Psoas muscle (tissue), 7 donors: ENCODE measurements at regions not wholly inside any gene's neighbourhood (a gene's known extent, or its start where the extent isn't known, plus 50 kb on each side); places are given as distances from the start of the nearest gene placed in this dataset.

ENCODE experiments used
- ATAC-seq, 4 donors: fragments of 200-7000 bp; cut with Tn5 transposase; one replicate each; pipeline ENCODE4 v1.9.1; 2020; ENCODE audit warnings: moderate library complexity in 3 of 4, mild to moderate bottlenecking in 2 of 4
- DNase-seq, 2 donors: peaks; one replicate each; pipeline ENCODE4 v3.0.0-alpha.2; 2020
- H3K27ac ChIP-seq: fragments of 200-600 bp; one replicate; pipeline ENCODE4 v1.8.0; 2022
- H3K27me3 ChIP-seq, 3 donors: fragments of 200-600 bp in 1 of 3; one replicate each; pipeline versions ENCODE4 v1.6.1 to v1.8.0; 2013 to 2022; ENCODE audit warnings: low read length in 2 of 3, mild to moderate bottlenecking in 2 of 3, moderate library complexity in 1 of 3; ENCODE audit not compliant: insufficient read depth in 3 of 3
- H3K36me3 ChIP-seq, 2 donors: fragments of 200-600 bp in 1 of 2; one replicate each; pipeline versions ENCODE4 v1.6.1 to v1.8.0; 2013 to 2022; ENCODE audit warnings: low read depth in 1 of 2, mild to moderate bottlenecking in 1 of 2, moderate library complexity in 1 of 2; ENCODE audit not compliant: insufficient read depth in 1 of 2
- H3K4me1 ChIP-seq: fragments of 200-600 bp; one replicate; pipeline ENCODE4 v1.8.0; 2022
- H3K4me3 ChIP-seq: fragments of 200-600 bp; one replicate; pipeline ENCODE4 v1.8.0; 2022; ENCODE audit warnings: mild to moderate bottlenecking
- H3K9me3 ChIP-seq: fragments of 200-600 bp; one replicate; pipeline ENCODE4 v1.8.0; 2022
- CTCF ChIP-seq: fragments of 200-600 bp; IDR thresholded peaks from one replicate; pipeline ENCODE4 v1.8.0; 2022; ENCODE audit warnings: antibody characterized with exemption
- WGBS, 3 donors: extraction: QIAGEN DNeasy Blood & Tissue Kit; methylation state at CpG; one replicate each; pipeline versions ENCODE4 v1.1.6 to v1.1.7; 2013; 5-methylcytosine and 5-hydroxymethylcytosine counted together
- intact Hi-C, 2 donors: fragments of 100-400 bp; cut with DNase I; formaldehyde crosslinking; loops; one replicate each; pipeline versions ENCODE4 v1.11.0 to v1.14.2; 2022
- donor health status: healthy with polysubstance abuse.
- donor health status: DM: no; HTN: no; CAD: no; lungs with moderate emphysema.
- donor health status: Bipolar disorder and iron deficiency.
- donor health status: healthy.
- donor health status: DM: yes; HTN: yes; CAD: no.
- donor health status: DM: no; HTN: no; CAD: no.
- donor health status: DM: yes; HTN: yes; CAD: no.

GRCh38 chr7:93817526-93817925 lies 73.0 kb downstream of the TFPI2 start:
- Histone ChIP-seq H3K27me3 (no peaks in the 10 kb centered on the region), H3K36me3 (no peaks in the 10 kb centered on the region), H3K9me3 (no peaks in the 10 kb centered on the region), H3K27ac (no peak overlapping the region), H3K4me3 (no peak overlapping the region), H3K4me1 (no peaks in the 10 kb centered on the region)
- intact Hi-C loops = loop anchor here in 1 of 2 donors (5.0 kb wide), 1 partner anchor 505 kb away; no protein-coding TSS in a partner anchor
- DNase-seq (no peak), ATAC-seq (no peak)
- TF ChIP-seq CTCF = no peak
- 31 to 52% (median 42%) methylated on average over 1 of the region's 1 CpG for WGBS, 3 donors

- H3K36me3 ChIP-seq = no peaks in the 10 kb centered on the region
- ATAC-seq (no peak), DNase-seq (no peak)
- no peak overlapping the region for H3K4me3 ChIP-seq
- TF ChIP-seq CTCF = no peak
- intact Hi-C loops = loop anchor here in 1 of 2 donors (5.0 kb wide), 1 partner anchor 505 kb away; no protein-coding TSS in a partner anchor
- H3K27me3 ChIP-seq = no peaks in the 10 kb centered on the region
- H3K9me3 ChIP-seq = no peaks in the 10 kb centered on the region
- no peak overlapping the region for H3K27ac ChIP-seq
- H3K4me1 ChIP-seq = no peaks in the 10 kb centered on the region
Observed at GRCh38 chr7:93817004-93817403, 73.5 kb downstream of the TFPI2 start.

GRCh38 chr7:93813514-93813913 lies 77.0 kb downstream of the TFPI2 start:
- Histone ChIP-seq H3K9me3 (no peaks in the 10 kb centered on the region), H3K27ac (no peak overlapping the region), H3K27me3 (no peaks in the 10 kb centered on the region), H3K4me3 (no peak overlapping the region), H3K4me1 (no peaks in the 10 kb centered on the region), H3K36me3 (no peaks in the 10 kb centered on the region)
- ATAC-seq = no peak
- no peak for TF ChIP-seq CTCF
- intact Hi-C loops = no loop called here
- DNase-seq = no peak
- WGBS, 3 donors = 56 to 88% (median 59%) methylated on average over 1 of the region's 1 CpG

- no peaks in the 10 kb centered on the region for H3K36me3 ChIP-seq
- ATAC-seq (no peak), DNase-seq (no peak)
- WGBS, 3 donors = 85 to 91% (median 89%) methylated on average over 4 of the region's 4 CpGs
- no peaks in the 10 kb centered on the region for H3K9me3 ChIP-seq
- intact Hi-C loops = no loop called here
- H3K4me3 ChIP-seq = no peak overlapping the region
- H3K27me3 ChIP-seq = no peaks in the 10 kb centered on the region
- no peaks in the 10 kb centered on the region for H3K4me1 ChIP-seq
- TF ChIP-seq CTCF = no peak
- no peak overlapping the region for H3K27ac ChIP-seq
Observed at GRCh38 chr7:93812061-93812460, 78.5 kb downstream of the TFPI2 start.

GRCh38 chr7:93811198-93811597 lies 79.4 kb downstream of the TFPI2 start:
- Histone ChIP-seq H3K36me3 (no peaks in the 10 kb centered on the region), H3K4me3 (no peak overlapping the region), H3K27me3 (no peaks in the 10 kb centered on the region), H3K9me3 (no peaks in the 10 kb centered on the region), H3K27ac (no peak overlapping the region), H3K4me1 (no peaks in the 10 kb centered on the region)
- no peak for TF ChIP-seq CTCF
- no peak for ATAC-seq
- intact Hi-C loops = no loop called here
- no peak for DNase-seq
